ENCODE measurements at regions not wholly inside any gene's neighbourhood (a gene's known extent, or its start where the extent isn't known, plus 50 kb on each side); places are given as distances from the start of the nearest gene placed in this dataset.

GRCh38 chr10:109418795-109419194 lies 504.5 kb downstream of the XPNPEP1 start:
- 54 to 61% methylated on average over 3 of the region's 3 CpGs for WGBS, 2 donors
- DNase-seq (no peak), ATAC-seq (ENCODE audit: low FRiP score in 2 of 2) (no peak)
- H3K4me1 ChIP-seq = no peaks in the 10 kb centered on the region
- TF ChIP-seq EP300 (IDR thresholded peaks at IDR 0.05) (no peak), POLR2A (IDR thresholded peaks at IDR 0.05) (no peak), POLR2AphosphoS5 (IDR thresholded peaks at IDR 0.05) (no peak), CTCF (IDR thresholded peaks at IDR 0.05) (no peak)
- no peaks in the 10 kb centered on the region for H3K36me3 ChIP-seq
- H3K27me3 ChIP-seq = no peaks in the 10 kb centered on the region
- H3K27ac ChIP-seq = no peak overlapping the region
- no peaks in the 10 kb centered on the region for H3K9me3 ChIP-seq
- no peak overlapping the region for H3K4me3 ChIP-seq

DNA sequence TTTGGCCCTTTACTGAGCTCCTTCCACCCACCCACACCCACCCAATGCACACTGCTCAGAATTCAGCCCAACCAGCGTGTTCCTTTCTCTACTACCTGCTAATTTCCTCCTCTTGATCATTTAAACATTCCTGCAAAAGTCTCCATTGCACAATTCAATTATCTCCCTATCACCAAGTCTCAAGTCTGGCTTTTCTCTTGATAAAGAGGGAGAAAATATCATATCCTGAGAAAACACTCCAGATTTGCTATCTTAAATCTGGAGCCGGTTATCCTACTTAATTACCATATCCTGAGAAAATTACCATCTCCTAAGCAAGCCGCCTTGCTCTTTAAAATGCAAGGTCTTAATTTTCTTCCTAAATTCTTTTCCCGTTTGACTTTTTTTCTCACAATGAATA lies 505.5 kb downstream of the XPNPEP1 start:
- Histone ChIP-seq H3K27me3 (no peaks in the 10 kb centered on the region), H3K4me3 (no peak overlapping the region), H3K27ac (no peak overlapping the region), H3K9me3 (no peaks in the 10 kb centered on the region), H3K4me1 (no peaks in the 10 kb centered on the region), H3K36me3 (no peaks in the 10 kb centered on the region)
- TF ChIP-seq EP300 (IDR thresholded peaks at IDR 0.05) = no peak
- 56 to 61% methylated on average over 4 of the region's 4 CpGs for WGBS, 2 donors
- no peak for ATAC-seq (ENCODE audit: low FRiP score in 2 of 2)
- no peak for DNase-seq

- Histone ChIP-seq H3K27ac (no peak overlapping the region), H3K27me3 (no peaks in the 10 kb centered on the region), H3K9me3 (no peaks in the 10 kb centered on the region), H3K36me3 (no peaks in the 10 kb centered on the region), H3K4me1 (no peaks in the 10 kb centered on the region), H3K4me3 (no peak overlapping the region)
- ATAC-seq (ENCODE audit: low FRiP score in 2 of 2) = no peak
- TF ChIP-seq EP300 (IDR thresholded peaks at IDR 0.05) (no peak), POLR2AphosphoS5 (IDR thresholded peaks at IDR 0.05) (no peak)
- 79 to 97% methylated on average over 1 of the region's 1 CpG for WGBS, 2 donors
- no peak for DNase-seq
Observed at GRCh38 chr10:109412353-109412752, 511.0 kb downstream of the XPNPEP1 start.

DNA sequence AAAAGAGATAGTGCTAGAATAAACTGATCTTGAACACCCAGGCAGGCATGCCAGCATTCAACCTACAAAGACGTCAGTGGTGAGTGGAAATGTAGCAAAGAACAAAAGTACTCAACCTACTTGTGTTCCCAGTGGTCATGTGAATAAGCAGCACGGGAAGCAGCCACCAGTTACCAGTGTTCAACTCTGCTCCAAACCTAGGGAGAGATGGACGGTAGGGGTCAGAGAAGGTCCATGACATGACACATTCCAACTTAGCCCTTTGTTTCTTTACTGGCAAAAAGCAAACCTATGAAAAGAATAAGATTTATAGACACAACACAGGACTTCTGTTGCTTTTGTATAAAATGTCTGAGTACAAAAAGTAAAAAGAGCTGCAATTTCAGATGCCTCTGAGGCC lies 511.4 kb downstream of the XPNPEP1 start:
- Histone ChIP-seq H3K27me3 (no peaks in the 10 kb centered on the region), H3K4me3 (no peak overlapping the region), H3K36me3 (no peaks in the 10 kb centered on the region), H3K9me3 (no peaks in the 10 kb centered on the region), H3K4me1 (no peaks in the 10 kb centered on the region), H3K27ac (no peak overlapping the region)
- DNase-seq = no peak
- TF ChIP-seq CTCF (IDR thresholded peaks at IDR 0.05) (no peak), EP300 (IDR thresholded peaks at IDR 0.05) (no peak), POLR2AphosphoS5 (IDR thresholded peaks at IDR 0.05) (no peak), POLR2A (IDR thresholded peaks at IDR 0.05) (no peak)
- 28 to 36% methylated on average over 3 of the region's 3 CpGs for WGBS, 2 donors
- peak in 1 of 2 donors; percentile 36 for ATAC-seq (ENCODE audit: low FRiP score in 2 of 2)

DNA sequence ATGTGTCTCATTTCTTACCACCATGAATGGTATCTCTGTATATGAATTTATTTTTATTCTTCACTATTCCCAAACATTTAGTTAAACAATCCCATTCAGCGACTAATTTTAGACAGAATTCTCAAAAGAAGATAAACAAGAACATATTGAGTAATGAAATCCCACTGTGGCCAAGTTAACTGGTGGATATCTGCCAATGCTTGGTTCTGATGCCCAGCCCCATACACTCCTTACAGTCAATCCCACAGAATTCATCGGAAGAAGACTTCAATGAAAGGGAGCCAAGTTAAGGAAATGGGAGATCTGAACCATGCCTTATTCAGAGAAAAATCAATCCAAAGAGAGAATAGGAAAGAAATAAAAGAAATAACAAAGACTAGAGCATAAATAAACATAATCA lies 518.0 kb downstream of the XPNPEP1 start:
- no peak for ATAC-seq (ENCODE audit: low FRiP score in 2 of 2)
- Histone ChIP-seq H3K9me3 (no peaks in the 10 kb centered on the region), H3K27me3 (no peaks in the 10 kb centered on the region), H3K4me1 (no peaks in the 10 kb centered on the region), H3K4me3 (no peak overlapping the region), H3K36me3 (no peaks in the 10 kb centered on the region), H3K27ac (no peak overlapping the region)
- TF ChIP-seq POLR2A (IDR thresholded peaks at IDR 0.05) (no peak), EP300 (IDR thresholded peaks at IDR 0.05) (no peak), CTCF (IDR thresholded peaks at IDR 0.05) (no peak), POLR2AphosphoS5 (IDR thresholded peaks at IDR 0.05) (no peak)
- WGBS, 2 donors = 75 to 80% methylated on average over 2 of the region's 2 CpGs
- no peak for DNase-seq

GRCh38 chr10:109403551-109403950 lies 519.8 kb downstream of the XPNPEP1 start:
- no peaks in the 10 kb centered on the region for H3K27me3 ChIP-seq
- DNase-seq = no peak
- no peak overlapping the region for H3K27ac ChIP-seq
- no peak for TF ChIP-seq CTCF (IDR thresholded peaks at IDR 0.05)
- TF ChIP-seq POLR2AphosphoS5 (IDR thresholded peaks at IDR 0.05) = no peak
- no peak for TF ChIP-seq POLR2A (IDR thresholded peaks at IDR 0.05)
- TF ChIP-seq EP300 (IDR thresholded peaks at IDR 0.05) = no peak
- no peak overlapping the region for H3K4me3 ChIP-seq
- 56 to 62% methylated on average over 2 of the region's 2 CpGs for WGBS, 2 donors
- H3K36me3 ChIP-seq = no peaks in the 10 kb centered on the region
- no peaks in the 10 kb centered on the region for H3K9me3 ChIP-seq
- peak in 1 of 2 donors; percentile 37 for ATAC-seq (ENCODE audit: low FRiP score in 2 of 2)
- no peaks in the 10 kb centered on the region for H3K4me1 ChIP-seq

All from upper lobe of left lung (tissue), 6 donors.